Suppressor macrophage treated with lipopolysaccharide for 4 hours (primary cell): ENCODE measurements at regions not wholly inside any gene's neighbourhood (a gene's known extent, or its start where the extent isn't known, plus 50 kb on each side); places are given as distances from the start of the nearest gene placed in this dataset.
A peak's percentile ranks its signal among the peaks of the same experiment; 100 is the strongest.
"Not testable (repeated sequence)": the region's sequence is repeated elsewhere in the genome, so short reads cannot be mapped to it uniquely, and the experiment has no call there.

Source experiments
- DNase-seq: peaks from one replicate; pipeline ENCODE4 v3.0.0-alpha.2; 2020

GRCh38 chr9:75417471-75417870 is 329.2 kb downstream of the OSTF1 start:
- DNase-seq, result no peak

GRCh38 chr9:75418518-75418917 is 330.2 kb downstream of the OSTF1 start:
- DNase-seq, result no peak

GRCh38 chr9:75422944-75423522 is 334.7 kb downstream of the OSTF1 start:
- no peak for DNase-seq

GRCh38 chr9:75429531-75430475 is 341.5 kb downstream of the OSTF1 start:
- no peak for DNase-seq

- DNase-seq, result no peak
Measured at GRCh38 chr9:75431375-75431774, 343.1 kb downstream of the OSTF1 start.

DNA sequence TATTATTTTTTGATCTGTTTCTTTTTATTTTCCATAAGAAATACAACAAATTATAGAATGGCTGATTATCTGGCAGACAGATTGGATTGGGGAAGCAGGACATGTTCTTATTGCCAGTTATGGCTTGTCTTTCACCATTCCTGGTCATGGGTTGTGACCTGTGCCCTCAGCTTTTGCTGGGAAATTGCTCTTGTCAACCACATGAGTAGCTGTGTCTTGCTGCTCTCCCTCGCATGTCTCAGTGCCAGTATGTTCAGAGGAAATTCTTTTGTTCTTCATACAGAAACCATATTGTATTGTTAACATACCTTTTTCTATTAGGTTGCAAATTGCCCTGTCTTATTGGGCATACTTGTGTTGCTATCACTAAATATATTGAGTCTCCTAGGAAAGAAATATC is 344.1 kb downstream of the OSTF1 start:
- DNase-seq, result no peak

- no peak for DNase-seq
Measured at GRCh38 chr9:75432888-75433287, 344.6 kb downstream of the OSTF1 start.

GRCh38 chr9:75438716-75439115 is 350.4 kb downstream of the OSTF1 start:
- DNase-seq, result no peak

- no peak for DNase-seq
Measured at GRCh38 chr9:75440914-75441313, 352.6 kb downstream of the OSTF1 start.

DNA sequence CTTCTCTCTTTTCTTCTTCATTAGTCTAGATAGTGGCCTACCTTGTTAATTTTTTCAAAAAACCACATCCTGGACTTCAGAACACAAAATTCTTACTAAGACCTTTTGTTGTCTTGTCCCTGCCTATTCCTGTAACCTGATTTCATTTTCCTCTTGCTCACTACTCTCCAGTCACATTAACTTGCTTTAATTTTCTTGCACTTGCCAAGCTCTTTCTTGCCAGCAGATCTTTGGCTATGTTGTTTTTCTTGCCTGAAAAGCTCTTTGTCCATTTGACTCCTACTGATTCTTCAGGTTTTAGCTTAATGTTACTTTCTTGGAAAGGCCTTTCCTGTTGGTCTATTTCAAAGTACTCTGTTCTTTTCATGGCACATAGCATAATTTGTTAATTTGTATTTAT is 356.8 kb downstream of the OSTF1 start:
- no peak for DNase-seq

DNA sequence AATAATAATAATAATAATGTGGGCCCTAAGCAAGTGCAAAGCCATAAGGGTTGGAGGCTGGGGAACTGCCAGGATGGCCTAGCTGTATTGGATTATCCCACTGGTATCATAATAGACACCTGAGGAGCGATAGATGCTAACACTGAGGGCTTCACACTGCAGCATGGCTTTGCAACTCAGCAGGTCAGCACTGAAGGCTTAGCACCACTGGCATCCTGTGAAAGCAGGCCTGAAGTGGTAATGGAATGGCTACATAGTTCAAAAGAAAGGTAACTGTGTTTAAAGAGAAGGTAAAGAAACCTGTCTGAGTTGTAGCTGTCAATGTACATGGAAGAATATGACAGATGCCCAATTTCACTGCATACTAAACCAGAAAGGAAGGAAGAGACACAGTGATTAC is 359.0 kb downstream of the OSTF1 start:
- no peak for DNase-seq

- DNase-seq, result no peak
Measured at GRCh38 chr9:75448281-75448680, 360.0 kb downstream of the OSTF1 start.

- no peak for DNase-seq
Measured at GRCh38 chr9:75448955-75449354, 360.6 kb downstream of the OSTF1 start.

- no peak for DNase-seq
Measured at GRCh38 chr9:75451045-75451444, 362.7 kb downstream of the OSTF1 start.

DNA sequence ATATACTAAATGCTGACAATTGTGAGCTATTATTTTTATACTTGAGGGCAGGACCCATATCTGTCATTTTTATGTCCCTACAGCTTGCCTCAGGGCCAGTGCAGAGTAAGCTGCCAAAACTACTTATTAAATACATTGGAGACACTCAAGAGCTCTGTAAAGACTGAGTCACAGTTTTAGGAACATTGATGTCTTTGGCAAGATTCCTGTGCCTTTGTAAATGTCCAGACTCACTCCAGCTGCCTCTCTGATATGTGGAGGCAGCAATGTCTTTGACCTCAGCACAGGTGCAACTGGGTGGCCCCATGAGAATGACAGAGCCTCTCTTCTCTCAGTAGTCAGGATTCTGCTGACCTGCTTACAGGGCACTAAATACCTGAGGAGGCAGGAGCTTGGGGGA is 363.2 kb downstream of the OSTF1 start:
- no peak for DNase-seq

DNA sequence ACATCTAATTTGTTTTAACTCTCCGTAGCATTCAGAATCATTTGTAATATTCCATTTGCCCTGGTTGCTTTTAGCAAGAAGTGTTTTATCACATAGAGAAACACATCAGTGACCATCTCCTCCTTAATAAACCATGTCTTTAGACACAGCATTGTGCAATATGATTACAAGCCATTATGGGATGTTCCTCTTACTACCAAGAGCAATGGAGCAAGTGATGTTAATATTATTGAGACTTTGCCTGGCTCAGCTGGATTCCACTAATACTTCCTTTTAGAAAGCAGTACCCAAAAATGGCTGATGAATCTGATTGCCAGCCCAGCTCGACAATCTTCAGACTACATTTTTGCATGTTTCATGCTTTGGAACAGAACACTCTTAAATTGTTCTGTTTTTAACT is 364.2 kb downstream of the OSTF1 start:
- peak; percentile 6 for DNase-seq

DNA sequence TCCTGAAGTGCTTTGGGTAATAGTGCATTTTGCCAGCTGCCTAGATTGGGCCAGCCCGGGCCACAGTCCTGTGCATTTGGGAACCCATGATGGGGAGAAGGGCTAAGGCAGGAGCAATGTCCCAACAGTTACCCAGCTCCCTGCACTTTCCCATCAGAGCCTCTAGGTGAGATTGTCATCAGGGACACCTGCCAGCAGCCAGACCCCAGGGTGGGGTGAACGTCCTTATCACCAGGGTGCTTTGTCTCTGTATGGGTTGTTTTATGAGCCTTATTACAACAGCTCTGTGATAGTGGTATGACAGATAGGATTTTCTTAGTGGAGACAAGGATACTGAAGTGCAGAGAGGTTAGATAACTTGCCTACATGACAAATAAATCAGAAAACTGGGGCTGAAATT is 365.7 kb downstream of the OSTF1 start:
- no peak for DNase-seq

- DNase-seq, result no peak
Measured at GRCh38 chr9:75454891-75455290, 366.6 kb downstream of the OSTF1 start.

- DNase-seq, result peak; percentile 58
Measured at GRCh38 chr9:75455444-75455921, 367.2 kb downstream of the OSTF1 start.

DNA sequence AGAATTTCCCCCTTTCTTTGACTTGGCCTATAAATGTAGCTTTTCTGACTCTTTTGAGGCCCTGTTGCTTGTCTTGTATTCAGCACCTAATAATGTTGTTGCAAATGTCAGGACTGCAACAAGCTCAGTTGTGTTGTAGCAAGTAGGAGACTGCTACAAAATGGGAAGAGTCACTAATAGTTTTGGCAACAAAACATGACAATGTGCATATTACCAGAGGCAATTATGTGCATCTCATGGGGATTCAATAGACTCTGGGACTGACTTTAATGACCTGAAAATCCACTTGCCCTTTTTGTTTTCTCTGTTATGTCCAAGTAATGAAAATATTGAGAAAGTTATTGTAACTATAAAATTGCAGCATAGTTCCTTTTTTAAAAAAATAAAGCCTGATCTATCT is 368.4 kb downstream of the OSTF1 start:
- DNase-seq, result no peak

DNA sequence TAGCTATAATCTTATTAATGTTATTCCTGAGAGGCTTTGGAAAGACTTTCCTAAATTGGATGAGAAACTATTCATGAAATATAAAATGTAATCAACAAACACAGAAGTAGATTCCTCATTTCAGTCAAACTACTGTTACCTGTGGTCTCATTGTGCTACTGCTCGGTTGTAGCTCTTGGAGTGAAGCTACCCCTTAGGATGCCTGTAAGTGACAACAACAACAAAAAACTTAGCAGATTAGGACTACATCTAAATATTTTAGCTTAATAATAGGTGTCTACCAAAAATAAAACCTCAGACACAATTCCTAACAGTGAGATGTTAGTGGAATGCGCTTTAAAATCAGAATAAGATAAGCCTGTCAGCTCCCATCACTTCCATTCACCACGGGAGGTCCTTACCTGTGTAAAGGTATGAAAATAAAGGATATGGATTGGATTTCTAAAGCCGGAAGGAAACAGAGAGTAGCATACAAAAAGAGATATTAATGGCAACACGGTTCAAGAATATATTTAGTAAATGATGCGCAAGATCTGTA is 369.2 kb downstream of the OSTF1 start:
- no peak for DNase-seq

DNA sequence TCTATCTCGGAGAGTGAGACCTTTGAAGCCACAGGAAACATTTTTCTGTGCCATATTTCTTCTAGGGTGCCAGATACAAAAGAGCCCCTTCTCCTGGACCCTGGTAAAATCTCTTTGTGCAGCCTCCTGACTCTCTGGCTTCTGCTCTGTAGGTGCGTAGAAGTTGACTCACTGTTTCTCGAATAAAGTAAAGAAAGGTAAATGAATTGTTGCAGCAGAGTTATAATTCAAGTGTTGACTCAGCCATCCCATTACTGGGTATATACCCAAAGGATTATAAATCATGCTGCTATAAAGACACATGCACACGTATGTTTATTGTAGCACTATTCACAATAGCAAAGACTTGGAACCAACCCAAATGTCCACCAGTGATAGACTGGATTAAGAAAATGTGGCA is 371.0 kb downstream of the OSTF1 start:
- not testable (repeated sequence) for DNase-seq

DNA sequence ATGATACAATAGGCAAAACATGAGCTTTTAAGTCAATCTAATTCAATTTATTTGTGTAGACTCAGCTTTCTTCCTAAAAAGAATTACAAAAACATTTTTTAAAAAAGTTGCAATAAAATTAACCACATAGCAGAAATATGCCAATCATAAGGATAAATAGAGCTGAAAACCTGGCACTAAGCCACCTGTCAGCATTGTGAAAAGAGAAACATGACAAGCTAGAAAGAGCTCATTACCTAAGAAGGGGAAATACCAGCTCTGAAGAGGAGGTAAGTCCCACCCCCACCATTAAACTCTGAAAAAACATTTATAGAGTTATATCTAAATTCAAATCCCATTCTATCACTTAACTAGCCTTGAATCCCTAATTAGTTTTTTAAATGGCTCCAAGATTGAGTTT is 372.9 kb downstream of the OSTF1 start:
- DNase-seq, result no peak

DNA sequence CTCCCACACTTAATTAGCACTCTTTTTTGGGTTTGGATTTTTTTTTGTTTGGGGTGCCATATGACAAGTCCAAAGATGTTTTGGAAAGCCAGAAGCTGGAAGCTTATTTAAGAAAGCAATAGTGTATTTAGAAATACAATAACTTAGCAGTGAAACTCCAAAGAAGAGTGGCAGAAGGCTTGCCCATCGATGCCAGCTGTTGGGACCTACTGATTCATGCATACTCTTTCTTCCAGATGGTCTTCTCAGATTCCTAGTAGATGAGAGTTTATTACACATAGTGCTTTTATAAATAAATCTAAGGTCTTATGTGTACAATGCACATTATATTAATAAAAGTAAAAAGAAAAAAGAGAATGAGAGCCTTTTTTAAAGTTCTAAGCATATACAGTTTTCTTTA is 374.6 kb downstream of the OSTF1 start:
- no peak for DNase-seq
